ENCODE measurements at regions not wholly inside any gene's neighbourhood (a gene's known extent, or its start where the extent isn't known, plus 50 kb on each side); places are given as distances from the start of the nearest gene placed in this dataset.

- no peak for TF ChIP-seq CTCF (IDR thresholded peaks at IDR 0.05)
- TF ChIP-seq POLR2A (IDR thresholded peaks at IDR 0.05): no peak
These were observed 88.4 kb upstream of the ATP11B start for GRCh38 chr3:182704926-182705325.

All from uterus (tissue), 2 donors.